ENCODE measurements at regions not wholly inside any gene's neighbourhood (a gene's known extent, or its start where the extent isn't known, plus 50 kb on each side); places are given as distances from the start of the nearest gene placed in this dataset.

GRCh38 chr4:176925962-176926361 lies 133.2 kb upstream of the VEGFC start:
- Mint-ChIP-seq H3K9me3 (peaks cover 2% of the 10 kb centered on the region), H3K4me1 (no peaks in the 10 kb centered on the region), H3K27ac (no peak overlapping the region), H3K4me3 (no peak overlapping the region), H3K36me3 (ENCODE audit: low read depth) (no peaks in the 10 kb centered on the region), H3K27me3 (no peaks in the 10 kb centered on the region)
- ChIA-PET CTCF (no interaction called here), POLR2A (no interaction called here)
- ATAC-seq (ENCODE audit: low read depth) (no peak), DNase-seq (no peak)
- intact Hi-C loops (cut with micrococcal nuclease) = no loop called here
- TF ChIP-seq CTCF (IDR thresholded peaks at IDR 0.05) = no peak

DNA sequence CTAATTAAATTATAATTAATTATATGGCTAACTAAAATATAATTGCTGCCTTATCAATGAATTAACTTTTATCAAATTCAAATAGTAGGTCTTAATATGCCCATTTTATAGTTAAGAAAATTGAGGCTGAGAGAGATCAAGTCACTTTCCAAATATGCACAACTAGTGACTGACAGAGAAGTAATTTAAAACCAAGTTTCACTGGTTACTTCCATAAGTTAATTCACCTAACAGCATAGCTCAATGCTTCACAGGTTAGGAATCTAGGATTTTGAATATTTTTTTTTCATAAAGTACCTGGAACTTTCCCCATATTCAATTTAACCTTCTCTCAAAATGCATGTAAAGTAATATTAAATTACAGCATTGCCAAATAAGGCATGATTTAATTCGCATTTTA lies 134.4 kb upstream of the VEGFC start:
- no peak for TF ChIP-seq CTCF (IDR thresholded peaks at IDR 0.05)
- H3K4me3 Mint-ChIP-seq = no peak overlapping the region
- intact Hi-C loops (cut with micrococcal nuclease) = no loop called here
- DNase-seq = no peak
- CTCF ChIA-PET = no interaction called here
- POLR2A ChIA-PET = no interaction called here
- peaks cover 4% of the 10 kb centered on the region for H3K9me3 Mint-ChIP-seq
- H3K27ac Mint-ChIP-seq = no peak overlapping the region
- H3K27me3 Mint-ChIP-seq = no peaks in the 10 kb centered on the region
- no peak for ATAC-seq (ENCODE audit: low read depth)
- H3K36me3 Mint-ChIP-seq (ENCODE audit: low read depth) = no peaks in the 10 kb centered on the region
- no peaks in the 10 kb centered on the region for H3K4me1 Mint-ChIP-seq

DNA sequence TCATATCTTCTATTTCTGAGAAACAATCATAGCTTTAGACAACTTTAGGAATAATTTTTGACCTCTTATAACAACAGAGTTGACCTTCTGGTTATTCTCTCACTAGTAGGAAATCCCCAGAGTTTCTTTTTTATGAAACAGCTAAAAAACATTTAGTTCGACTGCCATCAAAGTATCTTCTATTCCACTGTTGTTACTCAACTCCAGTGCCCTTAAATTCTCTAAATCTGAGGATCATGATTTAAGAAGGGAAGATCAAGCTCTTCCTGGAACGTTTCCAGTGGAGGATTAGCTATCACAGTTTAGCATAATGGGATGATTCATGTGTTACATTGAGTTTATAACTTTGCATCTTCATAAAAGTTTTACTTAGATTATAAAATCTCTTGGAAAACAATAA lies 134.9 kb upstream of the VEGFC start:
- no peaks in the 10 kb centered on the region for H3K36me3 Mint-ChIP-seq (ENCODE audit: low read depth)
- no peak overlapping the region for H3K27ac Mint-ChIP-seq
- no peaks in the 10 kb centered on the region for H3K27me3 Mint-ChIP-seq
- H3K4me1 Mint-ChIP-seq = no peaks in the 10 kb centered on the region
- peaks cover 4% of the 10 kb centered on the region for H3K9me3 Mint-ChIP-seq
- CTCF ChIA-PET = no interaction called here
- intact Hi-C loops (cut with micrococcal nuclease) = no loop called here
- no peak for TF ChIP-seq CTCF (IDR thresholded peaks at IDR 0.05)
- no peak overlapping the region for H3K4me3 Mint-ChIP-seq
- ATAC-seq (ENCODE audit: low read depth) = no peak
- no peak for DNase-seq
- POLR2A ChIA-PET = no interaction called here

DNA sequence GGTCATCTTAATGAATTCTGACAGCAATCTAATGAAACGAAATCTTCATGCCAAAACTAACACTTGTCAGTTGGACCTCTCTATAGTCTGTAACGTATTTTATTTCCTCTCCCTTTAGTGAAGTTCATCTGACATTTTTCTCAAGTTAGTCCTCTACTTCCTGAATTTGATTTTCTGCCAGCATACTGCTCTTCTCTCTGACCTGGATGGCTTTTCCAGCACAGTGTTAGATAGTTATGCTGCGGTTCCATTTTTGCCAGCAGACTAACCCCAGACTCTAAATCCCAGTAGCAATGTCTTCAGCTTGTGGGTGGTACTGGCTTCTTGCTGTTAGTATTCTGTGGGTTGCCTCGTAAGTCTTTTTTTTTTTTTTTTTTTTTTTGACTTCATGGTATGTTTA lies 146.7 kb upstream of the VEGFC start:
- TF ChIP-seq CTCF (IDR thresholded peaks at IDR 0.05) = no peak
- H3K36me3 Mint-ChIP-seq (ENCODE audit: low read depth) = no peaks in the 10 kb centered on the region
- DNase-seq = no peak
- ChIA-PET POLR2A (no interaction called here), CTCF (no interaction called here)
- H3K9me3 Mint-ChIP-seq = no peaks in the 10 kb centered on the region
- no peak overlapping the region for H3K4me3 Mint-ChIP-seq
- no peaks in the 10 kb centered on the region for H3K4me1 Mint-ChIP-seq
- intact Hi-C loops (cut with micrococcal nuclease) = no loop called here
- H3K27me3 Mint-ChIP-seq = no peaks in the 10 kb centered on the region
- ATAC-seq (ENCODE audit: low read depth) = no peak
- no peak overlapping the region for H3K27ac Mint-ChIP-seq

- DNase-seq = no peak
- no peak for ATAC-seq (ENCODE audit: low read depth)
- no peak overlapping the region for H3K27ac Mint-ChIP-seq
- no peaks in the 10 kb centered on the region for H3K9me3 Mint-ChIP-seq
- intact Hi-C loops (cut with micrococcal nuclease) = no loop called here
- ChIA-PET POLR2A (no interaction called here), CTCF (no interaction called here)
- no peaks in the 10 kb centered on the region for H3K36me3 Mint-ChIP-seq (ENCODE audit: low read depth)
- H3K4me1 Mint-ChIP-seq = no peaks in the 10 kb centered on the region
- H3K27me3 Mint-ChIP-seq = no peaks in the 10 kb centered on the region
- H3K4me3 Mint-ChIP-seq = no peak overlapping the region
- no peak for TF ChIP-seq CTCF (IDR thresholded peaks at IDR 0.05)
These were observed 152.6 kb upstream of the VEGFC start for GRCh38 chr4:176945334-176945733.
